Body of pancreas (tissue), 4 donors: ENCODE measurements at regions not wholly inside any gene's neighbourhood (a gene's known extent, or its start where the extent isn't known, plus 50 kb on each side); places are given as distances from the start of the nearest gene placed in this dataset.

Experiments used
- POLR2A ChIP-seq, 3 donors: fragments of 450-650 bp; IDR thresholded peaks; one replicate each; pipeline ENCODE4 v1.6.1; 2016; ENCODE audit warnings: antibody characterized with exemption in 3 of 3, mild to moderate bottlenecking in 2 of 3
- TF ChIP-seq, protein P1 (sequence below), 7 experiments: fragments of 450-650 bp in 4 of 7; fragments of 200-600 bp in 3 of 7; sonication (generic) in 3 of 7; IDR thresholded peaks; one replicate each; pipeline ENCODE4 v1.5.1; 2016 to 2019; ENCODE audit warnings: antibody characterized with exemption in 7 of 7

DNA sequence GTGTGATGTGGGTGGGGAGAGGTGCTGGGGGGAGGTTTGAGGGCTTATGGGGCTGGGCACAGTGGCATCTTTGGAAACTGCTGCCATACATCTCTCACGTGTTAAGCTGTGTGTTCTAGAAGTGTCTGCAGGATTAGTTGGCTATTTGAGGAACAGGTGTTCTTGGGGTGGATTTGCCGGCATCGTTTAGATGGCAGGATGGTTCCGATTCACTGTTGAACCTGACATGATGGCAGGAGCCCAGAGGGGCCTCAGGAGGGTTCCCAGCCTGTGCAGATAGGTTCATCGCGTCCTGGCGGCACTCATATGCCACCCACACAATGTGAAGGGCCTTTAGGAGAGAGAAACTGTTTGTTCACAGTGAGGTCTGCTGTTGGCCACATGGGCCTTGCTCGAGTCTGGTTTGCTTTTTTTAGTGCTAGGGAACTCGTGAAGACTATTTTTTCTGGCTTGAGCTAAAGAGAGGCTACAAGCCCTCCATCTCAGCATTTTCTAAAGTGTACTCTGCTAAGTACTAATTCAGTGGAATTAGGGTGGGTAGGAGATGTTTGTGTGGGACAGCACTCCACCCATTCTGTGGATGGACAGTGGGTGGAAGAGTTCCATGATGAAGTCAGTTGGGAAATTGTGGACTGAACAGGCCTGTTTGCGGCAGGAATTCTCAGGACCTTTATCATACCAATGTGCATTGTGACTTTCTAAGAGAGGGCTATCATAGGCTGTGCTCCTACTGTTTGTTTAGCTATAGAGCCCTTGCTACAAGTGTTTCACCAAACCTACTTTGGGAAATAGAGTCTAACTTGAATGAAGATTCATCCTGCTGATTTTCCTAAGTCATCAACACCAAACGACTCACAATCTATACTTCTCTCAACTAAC, 55.4 kb upstream of the PLET1 start:
- TF ChIP-seq, protein P1, sequence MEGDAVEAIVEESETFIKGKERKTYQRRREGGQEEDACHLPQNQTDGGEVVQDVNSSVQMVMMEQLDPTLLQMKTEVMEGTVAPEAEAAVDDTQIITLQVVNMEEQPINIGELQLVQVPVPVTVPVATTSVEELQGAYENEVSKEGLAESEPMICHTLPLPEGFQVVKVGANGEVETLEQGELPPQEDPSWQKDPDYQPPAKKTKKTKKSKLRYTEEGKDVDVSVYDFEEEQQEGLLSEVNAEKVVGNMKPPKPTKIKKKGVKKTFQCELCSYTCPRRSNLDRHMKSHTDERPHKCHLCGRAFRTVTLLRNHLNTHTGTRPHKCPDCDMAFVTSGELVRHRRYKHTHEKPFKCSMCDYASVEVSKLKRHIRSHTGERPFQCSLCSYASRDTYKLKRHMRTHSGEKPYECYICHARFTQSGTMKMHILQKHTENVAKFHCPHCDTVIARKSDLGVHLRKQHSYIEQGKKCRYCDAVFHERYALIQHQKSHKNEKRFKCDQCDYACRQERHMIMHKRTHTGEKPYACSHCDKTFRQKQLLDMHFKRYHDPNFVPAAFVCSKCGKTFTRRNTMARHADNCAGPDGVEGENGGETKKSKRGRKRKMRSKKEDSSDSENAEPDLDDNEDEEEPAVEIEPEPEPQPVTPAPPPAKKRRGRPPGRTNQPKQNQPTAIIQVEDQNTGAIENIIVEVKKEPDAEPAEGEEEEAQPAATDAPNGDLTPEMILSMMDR (IDR thresholded peaks at IDR 0.05): no peak
- TF ChIP-seq POLR2A (IDR thresholded peaks at IDR 0.05): no peak
